GM12875 (cell line): ENCODE measurements at regions not wholly inside any gene's neighbourhood (a gene's known extent, or its start where the extent isn't known, plus 50 kb on each side); places are given as distances from the start of the nearest gene placed in this dataset.

ENCODE experiments used
- H3K4me3 ChIP-seq: one replicate; pipeline ENCODE4 v1.5.1; 2011; ENCODE audit warnings: low read depth, low read length, control low read depth
- CTCF ChIP-seq: IDR thresholded peaks from 2 replicates; pipeline ENCODE4 v1.5.1; 2011; ENCODE audit warnings: low read depth, mild to moderate bottlenecking, control low read depth, inconsistent platforms, low read length, moderate library complexity, borderline replicate concordance; ENCODE audit not compliant: insufficient read depth

- H3K4me3 ChIP-seq, result no peak overlapping the region
- TF ChIP-seq CTCF, result no peak
Observed at GRCh38 chr1:214777364-214777763, 174.4 kb downstream of the CENPF start.

GRCh38 chr1:214791961-214792360 lies 189.0 kb downstream of the CENPF start:
- TF ChIP-seq CTCF, result no peak
- no peak overlapping the region for H3K4me3 ChIP-seq

GRCh38 chr1:214792527-214793186 lies 189.7 kb downstream of the CENPF start:
- TF ChIP-seq CTCF, result no peak
- H3K4me3 ChIP-seq, result no peak overlapping the region

GRCh38 chr1:214793708-214794107 lies 190.7 kb downstream of the CENPF start:
- TF ChIP-seq CTCF, result no peak
- H3K4me3 ChIP-seq, result no peak overlapping the region

- TF ChIP-seq CTCF, result no peak
- H3K4me3 ChIP-seq, result no peak overlapping the region
Observed at GRCh38 chr1:214801191-214801590, 198.2 kb downstream of the CENPF start.

GRCh38 chr1:214808845-214809460 lies 206.0 kb downstream of the CENPF start:
- H3K4me3 ChIP-seq, result no peak overlapping the region
- TF ChIP-seq CTCF, result no peak

GRCh38 chr1:214816603-214817002 lies 213.6 kb downstream of the CENPF start:
- H3K4me3 ChIP-seq, result no peak overlapping the region
- no peak for TF ChIP-seq CTCF
